PC-3 (cell line): ENCODE measurements at regions not wholly inside any gene's neighbourhood (a gene's known extent, or its start where the extent isn't known, plus 50 kb on each side); places are given as distances from the start of the nearest gene placed in this dataset.

Experiments used
- ATAC-seq: fragments of 200-7000 bp; cut with Tn5 transposase; 2 replicates; pipeline ENCODE4 v1.9.1; 2020; ENCODE audit warnings: mild to moderate bottlenecking, moderate library complexity
- BruUV-seq: library from RNA; stranded (reverse); fragments of 400-500 nt; replicated peaks from 2 replicates; lab custom pipeline; 2021; lab: Mats Ljungman, UMichigan
- CTCF ChIA-PET: fragments of 300-600 bp; sonication (Branson Sonifier 250); formaldehyde crosslinking; loops from one replicate; lab custom pipeline; 2022; ENCODE audit warnings: antibody characterized with exemption; lab: Charles Lee
- POLR2A ChIA-PET: fragments of 300-600 bp; sonication (Branson Sonifier 250); formaldehyde crosslinking; loops from one replicate; lab custom pipeline; 2022; ENCODE audit warnings: antibody characterized with exemption; ENCODE audit not compliant: unreplicated experiment; lab: Charles Lee
- DNase-seq: peaks from one replicate; pipeline ENCODE4 v3.0.0-alpha.2; 2015
- H2AFZ ChIP-seq: fragments of 300-600 bp; sonication (generic); 2 replicates; pipeline ENCODE4 v1.6.0; 2016; ENCODE audit warnings: antibody characterized with exemption, low read length
- H3F3A ChIP-seq: fragments of 300-600 bp; sonication (generic); one replicate; pipeline ENCODE4 v1.6.0; 2017; ENCODE audit warnings: antibody characterized with exemption, low read length, control low read depth, mild to moderate bottlenecking; ENCODE audit not compliant: unreplicated experiment
- H3K27ac ChIP-seq: fragments of 300-600 bp; sonication (generic); 2 replicates; pipeline ENCODE4 v1.5.1; 2016; ENCODE audit warnings: mild to moderate bottlenecking, low read length
- H3K27me3 ChIP-seq: fragments of 300-600 bp; sonication (generic); 2 replicates; pipeline ENCODE4 v1.6.1; 2016; ENCODE audit warnings: low read length, mixed read lengths
- H3K36me3 ChIP-seq: fragments of 300-600 bp; sonication (generic); 2 replicates; pipeline ENCODE4 v1.6.1; 2016; ENCODE audit warnings: low read depth, mixed run types, low read length, mixed read lengths
- H3K4me1 ChIP-seq: fragments of 300-600 bp; sonication (generic); 2 replicates; pipeline ENCODE4 v1.5.1; 2016; ENCODE audit warnings: low read length; ENCODE audit not compliant: insufficient read depth
- H3K4me2 ChIP-seq: fragments of 300-600 bp; sonication (generic); 2 replicates; pipeline ENCODE4 v1.6.0; 2016; ENCODE audit warnings: low read length
- H3K4me3 ChIP-seq: fragments of 300-600 bp; sonication (generic); 2 replicates; pipeline ENCODE4 v1.5.1; 2016; ENCODE audit warnings: mild to moderate bottlenecking, low read length, mixed read lengths
- H3K79me2 ChIP-seq: fragments of 300-600 bp; sonication (generic); 2 replicates; pipeline ENCODE4 v1.6.1; 2017; ENCODE audit warnings: low read length, mixed read lengths
- H3K9ac ChIP-seq: fragments of 300-600 bp; sonication (generic); 2 replicates; pipeline ENCODE4 v1.6.0; 2016; ENCODE audit warnings: mild to moderate bottlenecking, low read length
- H3K9me2 ChIP-seq: fragments of 300-600 bp; sonication (generic); replicated peaks from 2 replicates; pipeline ENCODE4 v1.6.1; 2016; ENCODE audit warnings: mixed run types, low read length, mixed read lengths
- H3K9me3 ChIP-seq: fragments of 300-600 bp; sonication (generic); 2 replicates; pipeline ENCODE4 v1.6.1; 2016; ENCODE audit warnings: low read length, mixed read lengths
- H4K20me1 ChIP-seq: fragments of 300-600 bp; sonication (generic); 2 replicates; pipeline ENCODE4 v1.6.1; 2016; ENCODE audit warnings: low read length, mixed read lengths
- CTCF ChIP-seq: fragments of 300-600 bp; sonication (generic); conservative IDR thresholded peaks from 2 replicates; pipeline ENCODE4 v1.5.1; 2017; ENCODE audit warnings: antibody characterized with exemption, low read depth, mild to moderate bottlenecking, low read length
- EZH2 ChIP-seq: fragments of 300-600 bp; sonication (generic); IDR thresholded peaks from one replicate; pipeline ENCODE4 v1.6.1; 2017; ENCODE audit warnings: antibody characterized with exemption, mild to moderate bottlenecking, low read length; ENCODE audit not compliant: unreplicated experiment
- EZH2phosphoT487 ChIP-seq: fragments of 300-600 bp; sonication (generic); IDR thresholded peaks from 2 replicates; pipeline ENCODE4 v1.6.1; 2018; ENCODE audit warnings: mild to moderate bottlenecking, antibody characterized with exemption, low read length, borderline replicate concordance
- intact Hi-C: fragments of 100-400 bp; cut with micrococcal nuclease; formaldehyde crosslinking; loops from 2 replicates; pipeline ENCODE4 v1.9.0; 2023

GRCh38 chr6:141451181-141451510 lies 681.6 kb upstream of the GJE1 start:
- H3K4me1 ChIP-seq, result peaks cover 31% of the 10 kb centered on the region
- CTCF ChIA-PET, result interaction anchor here (1.1 kb wide), 1 partner anchor 32 kb away, joined by 3 read pairs; no protein-coding TSS in a partner anchor
- peaks cover 5% of the 10 kb centered on the region for H3F3A ChIP-seq
- no peaks in the 10 kb centered on the region for H3K36me3 ChIP-seq
- DNase-seq (no peak), ATAC-seq (peak; percentile 15)
- POLR2A ChIA-PET, result no interaction called here
- H3K79me2 ChIP-seq, result no peaks in the 10 kb centered on the region
- TF ChIP-seq EZH2, result no peak
- TF ChIP-seq CTCF, result no peak
- TF ChIP-seq EZH2phosphoT487, result no peak
- no peaks in the 10 kb centered on the region for H3K27me3 ChIP-seq
- no peaks in the 10 kb centered on the region for H3K9me3 ChIP-seq
- peak overlapping the region; percentile 87 for H3K27ac ChIP-seq
- no peak overlapping the region for H2AFZ ChIP-seq
- no TSS peak for BruUV-seq
- peak overlapping the region; percentile 17; the same call in 1 of the 2 replicates for H3K4me2 ChIP-seq
- no peak overlapping the region for H3K4me3 ChIP-seq
- peak overlapping the region; percentile 36; the same call in 1 of the 2 replicates for H3K9ac ChIP-seq
- H3K9me2 ChIP-seq, result no peaks in the 10 kb centered on the region
- intact Hi-C loops, result no loop called here
- no peaks in the 10 kb centered on the region for H4K20me1 ChIP-seq

GRCh38 chr6:141445928-141446628 lies 686.6 kb upstream of the GJE1 start:
- Histone ChIP-seq H3K79me2 (no peaks in the 10 kb centered on the region), H3F3A (peaks cover 5% of the 10 kb centered on the region), H3K9ac (no peak overlapping the region), H3K4me3 (no peak overlapping the region), H3K36me3 (no peaks in the 10 kb centered on the region), H2AFZ (peak overlapping the region; percentile 38; the same call in 1 of the 2 replicates), H4K20me1 (no peaks in the 10 kb centered on the region), H3K9me3 (no peaks in the 10 kb centered on the region), H3K27me3 (no peaks in the 10 kb centered on the region), H3K9me2 (no peaks in the 10 kb centered on the region), H3K4me1 (peaks cover 14% of the 10 kb centered on the region), H3K27ac (no peak overlapping the region), H3K4me2 (no peak overlapping the region)
- no peak for TF ChIP-seq EZH2phosphoT487
- no peak for TF ChIP-seq CTCF
- no peak for TF ChIP-seq EZH2
- no peak for DNase-seq
- intact Hi-C loops, result no loop called here
- ATAC-seq, result no peak
- no TSS peak for BruUV-seq
- POLR2A ChIA-PET, result no interaction called here
- CTCF ChIA-PET, result no interaction called here

- H3K79me2 ChIP-seq, result no peaks in the 10 kb centered on the region
- DNase-seq (no peak), ATAC-seq (no peak)
- H3K4me1 ChIP-seq, result no peaks in the 10 kb centered on the region
- H3K9me2 ChIP-seq, result no peaks in the 10 kb centered on the region
- H3K4me2 ChIP-seq, result no peak overlapping the region
- no peak overlapping the region for H3K27ac ChIP-seq
- no peak overlapping the region for H3K9ac ChIP-seq
- no peak overlapping the region for H2AFZ ChIP-seq
- H3K9me3 ChIP-seq, result no peaks in the 10 kb centered on the region
- BruUV-seq, result no TSS peak
- ChIA-PET POLR2A (no interaction called here), CTCF (no interaction called here)
- H3K36me3 ChIP-seq, result no peaks in the 10 kb centered on the region
- TF ChIP-seq EZH2phosphoT487 (no peak), CTCF (no peak), EZH2 (no peak)
- H4K20me1 ChIP-seq, result no peaks in the 10 kb centered on the region
- no peak overlapping the region for H3K4me3 ChIP-seq
- no peaks in the 10 kb centered on the region for H3K27me3 ChIP-seq
- intact Hi-C loops, result no loop called here
- H3F3A ChIP-seq, result no peaks in the 10 kb centered on the region
These were observed 688.9 kb upstream of the GJE1 start for GRCh38 chr6:141443668-141444289.
